H1 (cell line): ENCODE measurements at regions not wholly inside any gene's neighbourhood (a gene's known extent, or its start where the extent isn't known, plus 50 kb on each side); places are given as distances from the start of the nearest gene placed in this dataset.

ENCODE experiments used
- CTCF ChIA-PET: fragments of 300-600 bp; sonication (Branson Sonifier 250); formaldehyde crosslinking; loops from one replicate; lab custom pipeline; 2021; ENCODE audit not compliant: partially characterized antibody; lab: Charles Lee
- POLR2A ChIA-PET: fragments of 300-600 bp; sonication (Branson Sonifier 250); formaldehyde crosslinking; loops from one replicate; lab custom pipeline; 2021; ENCODE audit warnings: inconsistent platforms; ENCODE audit not compliant: partially characterized antibody; lab: Charles Lee
- DNase-seq, 2 experiments: peaks; one replicate each; pipeline versions ENCODE4 v3.0.0 to v3.0.0-alpha.2; 2010 to 2022; ENCODE audit warnings: low spot score in 2 of 2, low read depth in 1 of 2, mixed read lengths in 1 of 2
- FAIRE-seq: peaks from 2 replicates; lab custom pipeline; 2011; peaks lifted over from hg19 to GRCh38; lab: Jason Lieb, UNC
- H2AFZ ChIP-seq: 2 replicates; pipeline ENCODE4 v1.8.1; 2012; ENCODE audit warnings: low read length, inconsistent platforms
- H2AK5ac ChIP-seq: 2 replicates; pipeline ENCODE4 v1.6.1; 2013; ENCODE audit warnings: low read depth, low read length
- H2BK120ac ChIP-seq: replicated peaks from 2 replicates; pipeline ENCODE3; 2013; ENCODE audit warnings: low read depth, low read length, inconsistent platforms
- H2BK12ac ChIP-seq: 2 replicates; pipeline ENCODE4 v1.6.1; 2013; ENCODE audit warnings: low read depth, low read length
- H2BK15ac ChIP-seq: 2 replicates; pipeline ENCODE4 v1.6.1; 2013; ENCODE audit warnings: low read length
- H2BK20ac ChIP-seq: 2 replicates; pipeline ENCODE4 v1.6.1; 2013; ENCODE audit warnings: low read length
- H2BK5ac ChIP-seq: 2 replicates; pipeline ENCODE4 v1.6.1; 2013; ENCODE audit warnings: low read depth, low read length
- H3K14ac ChIP-seq: 2 replicates; pipeline ENCODE4 v1.6.1; 2013; ENCODE audit warnings: inconsistent platforms; ENCODE audit not compliant: insufficient read length
- H3K18ac ChIP-seq: 2 replicates; pipeline ENCODE4 v1.6.1; 2013; ENCODE audit warnings: low read length; ENCODE audit errors: extremely low read depth
- H3K23ac ChIP-seq: 2 replicates; pipeline ENCODE4 v1.6.1; 2013; ENCODE audit warnings: inconsistent platforms; ENCODE audit not compliant: insufficient read length
- H3K23me2 ChIP-seq: 2 replicates; pipeline ENCODE4 v1.6.1; 2013; ENCODE audit warnings: low read depth, low read length
- H3K27ac ChIP-seq: 2 replicates; pipeline ENCODE4 v1.6.1; 2011; ENCODE audit warnings: low read depth, low read length, inconsistent platforms
- H3K27me3 ChIP-seq, 4 experiments: replicated peaks in 1 of 4; 1 replicate in 1 of 4; 2 replicates in 3 of 4; pipeline versions ENCODE4 v1.6.1 to v1.8.1; 2011 to 2013; ENCODE audit warnings: low read length in 3 of 4, mild to moderate bottlenecking in 3 of 4, inconsistent platforms in 2 of 4, mixed read lengths in 2 of 4, moderate library complexity in 1 of 4; ENCODE audit not compliant: control insufficient read depth in 3 of 4, insufficient read depth in 3 of 4; ENCODE audit errors: extremely low read depth in 1 of 4
- H3K36me3 ChIP-seq, 4 experiments: 2 replicates each; pipeline versions ENCODE4 v1.6.1 to v1.8.1; 2011 to 2013; ENCODE audit warnings: mild to moderate bottlenecking in 4 of 4, low read length in 3 of 4, moderate library complexity in 2 of 4, control low read depth in 1 of 4, inconsistent platforms in 1 of 4; ENCODE audit not compliant: insufficient read depth in 4 of 4, control insufficient read depth in 2 of 4
- H3K4ac ChIP-seq: replicated peaks from 2 replicates; pipeline ENCODE3; 2013; ENCODE audit warnings: low read length, low read depth, mixed read lengths, inconsistent platforms; ENCODE audit not compliant: insufficient read length
- H3K4me1 ChIP-seq, 4 experiments: replicated peaks in 1 of 4; 1 replicate in 1 of 4; 2 replicates in 3 of 4; pipeline versions ENCODE4 v1.6.1 to v1.8.1; 2011 to 2013; ENCODE audit warnings: low read length in 3 of 4, inconsistent platforms in 2 of 4, mixed read lengths in 1 of 4; ENCODE audit not compliant: insufficient read depth in 4 of 4, control insufficient read depth in 3 of 4
- H3K4me2 ChIP-seq, 2 experiments: 2 replicates each; pipeline versions ENCODE4 v1.6.1 to v1.8.1; 2011 to 2013; ENCODE audit warnings: low read depth in 2 of 2, low read length in 2 of 2, control low read depth in 1 of 2, inconsistent platforms in 1 of 2, mild to moderate bottlenecking in 1 of 2; ENCODE audit not compliant: insufficient read depth in 1 of 2
- H3K4me3 ChIP-seq, 4 experiments: fragments of 200-600, 300-600 bp in 1 of 4; sonication (generic), shearing (Covaris generic), sonication (Bioruptor Twin) in 1 of 4; 2 replicates each; pipeline versions ENCODE4 v1.5.1 to v1.8.1; 2011 to 2016; ENCODE audit warnings: low read length in 4 of 4, low read depth in 3 of 4, control low read depth in 2 of 4, inconsistent platforms in 2 of 4, mild to moderate bottlenecking in 2 of 4, mixed read lengths in 1 of 4, moderate library complexity in 1 of 4; ENCODE audit not compliant: insufficient read depth in 2 of 4; ENCODE audit errors: extremely low read depth in 1 of 4
- H3K56ac ChIP-seq: replicated peaks from 2 replicates; pipeline ENCODE3; 2013; ENCODE audit warnings: low read depth, mild to moderate bottlenecking, mixed read lengths, low read length, inconsistent platforms; ENCODE audit not compliant: insufficient read length
- H3K79me1 ChIP-seq: 2 replicates; pipeline ENCODE4 v1.6.1; 2013; ENCODE audit warnings: low read depth, low read length, control low read depth
- H3K79me2 ChIP-seq, 2 experiments: 2 replicates each; pipeline versions ENCODE4 v1.6.1 to v1.8.1; 2012 to 2013; ENCODE audit warnings: low read length in 2 of 2, mild to moderate bottlenecking in 2 of 2, inconsistent platforms in 1 of 2; ENCODE audit not compliant: insufficient read depth in 2 of 2, control insufficient read depth in 1 of 2
- H3K9ac ChIP-seq, 4 experiments: replicated peaks in 1 of 4; 1 replicate in 1 of 4; 2 replicates in 3 of 4; pipeline versions ENCODE4 v1.6.1 to v1.8.1; 2011 to 2013; ENCODE audit warnings: low read depth in 3 of 4, low read length in 3 of 4, control low read depth in 2 of 4, mild to moderate bottlenecking in 2 of 4, moderate library complexity in 2 of 4, inconsistent platforms in 1 of 4; ENCODE audit errors: extremely low read depth in 1 of 4
- H3K9me3 ChIP-seq, 2 experiments: 2 replicates each; pipeline versions ENCODE4 v1.6.1 to v1.8.1; 2012 to 2013; ENCODE audit warnings: mild to moderate bottlenecking in 2 of 2, moderate library complexity in 2 of 2, control low read depth in 1 of 2, inconsistent platforms in 1 of 2, low read depth in 1 of 2, low read length in 1 of 2, mixed read lengths in 1 of 2; ENCODE audit not compliant: insufficient read depth in 2 of 2
- H4K20me1 ChIP-seq, 2 experiments: replicated peaks in 1 of 2; 2 replicates each; pipeline versions ENCODE3 to v1.8.1; 2011 to 2013; ENCODE audit warnings: inconsistent platforms in 2 of 2, low read length in 2 of 2, mild to moderate bottlenecking in 1 of 2; ENCODE audit not compliant: insufficient read depth in 2 of 2, control insufficient read depth in 1 of 2
- H4K5ac ChIP-seq: 2 replicates; pipeline ENCODE4 v1.6.1; 2013; ENCODE audit warnings: low read length, low read depth, mixed read lengths, inconsistent platforms; ENCODE audit not compliant: insufficient read length
- H4K8ac ChIP-seq: 2 replicates; pipeline ENCODE4 v1.8.0; 2013; ENCODE audit warnings: mild to moderate bottlenecking, moderate library complexity, low read length, inconsistent platforms; ENCODE audit not compliant: insufficient read depth; ENCODE audit errors: extremely low read depth
- H4K91ac ChIP-seq: replicated peaks from 2 replicates; pipeline ENCODE3; 2013; ENCODE audit warnings: low read length, mixed read lengths, inconsistent platforms; ENCODE audit not compliant: insufficient read length
- JUND ChIP-seq: IDR thresholded peaks from 2 replicates; pipeline ENCODE4 v1.6.1; 2011; ENCODE audit warnings: mild to moderate bottlenecking, improper control_type of control experiment, low read length
- TCF12 ChIP-seq: IDR thresholded peaks from 2 replicates; pipeline ENCODE4 v1.6.1; 2011; ENCODE audit warnings: low read depth, mild to moderate bottlenecking, low read length
- TEAD4 ChIP-seq: IDR thresholded peaks from 2 replicates; pipeline ENCODE4 v1.6.1; 2012; ENCODE audit warnings: low read depth, low read length, inconsistent platforms, mixed read lengths

DNA sequence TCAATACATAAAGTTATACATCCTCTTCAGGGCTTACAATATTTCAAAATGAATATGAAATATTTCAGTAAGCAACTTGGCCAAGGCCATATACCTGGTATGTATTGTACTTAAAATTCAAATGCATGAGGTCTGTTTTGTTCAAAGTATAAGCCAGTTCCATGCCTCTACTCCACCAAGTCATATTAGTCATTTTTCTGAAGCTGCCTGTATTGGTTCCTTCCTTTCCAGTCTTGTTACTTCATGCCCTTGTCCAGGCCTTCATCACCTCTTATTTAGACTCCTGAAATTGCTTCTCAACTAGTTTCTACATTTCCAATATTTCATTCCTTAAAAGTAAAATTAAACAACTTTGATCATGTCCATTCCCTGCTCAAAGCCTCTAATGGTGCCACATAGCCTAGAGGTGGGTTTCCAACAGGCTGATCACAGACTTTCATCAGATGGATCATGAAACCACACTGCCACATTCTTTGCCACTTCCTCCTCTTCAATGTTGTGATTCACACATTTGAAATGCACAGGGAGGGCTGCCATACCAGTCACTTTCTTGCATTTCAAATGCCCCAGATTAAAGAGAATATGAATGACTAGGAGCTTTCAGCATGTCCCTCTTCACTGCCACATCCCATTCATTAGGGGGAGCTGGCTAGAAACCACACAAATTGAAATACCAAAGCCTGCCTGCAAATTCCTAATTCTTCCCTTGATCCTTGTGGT, 424.1 kb upstream of the DACH1 start:
- DNase-seq (peak in 1 of 2 experiments; percentile 31), FAIRE-seq (no peak)
- Histone ChIP-seq H2BK15ac (no peak overlapping the region), H4K8ac (no peak overlapping the region), H3K18ac (no peak overlapping the region), H3K79me1 (no peaks in the 10 kb centered on the region), H3K36me3 (no peaks in the 10 kb centered on the region; a peak in 1 of 8 replicates), H4K20me1 (no peaks in the 10 kb centered on the region), H2BK5ac (no peak overlapping the region), H3K27ac (no peak overlapping the region), H2BK120ac (no peak overlapping the region), H3K56ac (no peak overlapping the region), H2BK20ac (no peak overlapping the region), H3K4ac (no peak overlapping the region), H3K4me3 (no peak overlapping the region), H3K27me3 (no peaks in the 10 kb centered on the region), H4K5ac (no peak overlapping the region), H3K23me2 (no peaks in the 10 kb centered on the region), H3K9ac (no peak overlapping the region), H3K9me3 (no peaks in the 10 kb centered on the region), H3K4me2 (peak overlapping the region; percentile 4 to 11; a peak in 1 of 4 replicates), H2AK5ac (no peak overlapping the region), H3K79me2 (no peaks in the 10 kb centered on the region), H2BK12ac (no peak overlapping the region), H3K23ac (no peak overlapping the region), H4K91ac (no peak overlapping the region), H2AFZ (peak overlapping the region; percentile 51; the same call in 1 of the 2 replicates), H3K4me1 (peaks cover 0 to 5% (median 3%) of the 10 kb centered on the region in 4 experiments; a peak in 3 of 7 replicates), H3K14ac (no peak overlapping the region)
- CTCF ChIA-PET: no interaction called here
- POLR2A ChIA-PET: interaction anchor here (0.6 kb wide), 1 partner anchor 466 kb away, joined by 3 read pairs; no protein-coding TSS in a partner anchor
- TF ChIP-seq TEAD4 (peak; percentile 36; the same call in 1 of the 2 replicates), JUND (peak; percentile 10; the same call in 1 of the 2 replicates), TCF12 (no peak)
